H1 (cell line): ENCODE measurements at regions not wholly inside any gene's neighbourhood (a gene's known extent, or its start where the extent isn't known, plus 50 kb on each side); places are given as distances from the start of the nearest gene placed in this dataset.

Experiments used
- ATF2 ChIP-seq: IDR thresholded peaks from 2 replicates; pipeline ENCODE4 v1.6.1; 2012; ENCODE audit warnings: low read length, inconsistent platforms
- CEBPB ChIP-seq: IDR thresholded peaks from 2 replicates; pipeline ENCODE4 v1.6.1; 2012; ENCODE audit warnings: low read depth, low read length
- RAD21 ChIP-seq, 2 experiments: IDR thresholded peaks in 1 of 2; conservative IDR thresholded peaks in 1 of 2; 2 replicates each; pipeline ENCODE4 v1.6.1; 2011; ENCODE audit warnings: low read depth in 2 of 2, low read length in 2 of 2, improper control_type of control experiment in 1 of 2, inconsistent platforms in 1 of 2, mild to moderate bottlenecking in 1 of 2, moderate library complexity in 1 of 2
- USF2 ChIP-seq: IDR thresholded peaks from 2 replicates; pipeline ENCODE4 v1.6.1; 2011; ENCODE audit warnings: low read length, improper control_type of control experiment

- TF ChIP-seq RAD21 (IDR thresholded peaks at IDR 0.05 in 1 of 2, conservative IDR thresholded peaks at IDR 0.05 in 1 of 2; ENCODE audit: low read depth in 2 of 2, low read length in 2 of 2) (no peak), ATF2 (no peak), CEBPB (no peak), USF2 (no peak)
Measured at GRCh38 chr6:112827793-112828192, 480.7 kb downstream of the RFPL4B start (continued).
